ENCODE measurements at regions not wholly inside any gene's neighbourhood (a gene's known extent, or its start where the extent isn't known, plus 50 kb on each side); places are given as distances from the start of the nearest gene placed in this dataset.

DNA sequence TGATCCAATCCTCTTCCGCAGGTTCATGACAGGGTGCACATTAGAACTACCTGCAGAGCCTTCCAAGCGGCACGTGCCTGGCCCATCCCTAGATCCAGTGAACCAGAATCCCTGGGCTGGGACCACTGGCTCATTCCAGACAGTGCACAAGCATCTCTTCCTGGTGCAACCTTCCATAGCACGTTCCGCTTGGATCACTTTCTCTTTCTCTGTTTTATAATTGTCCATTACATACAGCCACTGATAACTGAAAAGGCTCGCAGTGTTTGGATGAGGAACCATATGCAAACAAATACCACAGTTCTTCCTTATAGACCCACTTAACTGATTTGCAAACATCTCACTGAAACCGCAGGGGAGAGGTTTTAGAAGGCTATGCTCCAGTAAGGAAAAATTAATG lies 59.6 kb upstream of the DDR1 start:
- Mint-ChIP-seq H3K27me3 (no peaks in the 10 kb centered on the region), H3K4me3 (no peak overlapping the region), H3K9me3 (no peaks in the 10 kb centered on the region), H3K27ac (peak overlapping the region; percentile 51), H3K4me1 (ENCODE audit: low read depth) (peaks cover 75% of the 10 kb centered on the region), H3K36me3 (ENCODE audit: low read depth) (peaks cover 32% of the 10 kb centered on the region)
- TF ChIP-seq, protein P1, sequence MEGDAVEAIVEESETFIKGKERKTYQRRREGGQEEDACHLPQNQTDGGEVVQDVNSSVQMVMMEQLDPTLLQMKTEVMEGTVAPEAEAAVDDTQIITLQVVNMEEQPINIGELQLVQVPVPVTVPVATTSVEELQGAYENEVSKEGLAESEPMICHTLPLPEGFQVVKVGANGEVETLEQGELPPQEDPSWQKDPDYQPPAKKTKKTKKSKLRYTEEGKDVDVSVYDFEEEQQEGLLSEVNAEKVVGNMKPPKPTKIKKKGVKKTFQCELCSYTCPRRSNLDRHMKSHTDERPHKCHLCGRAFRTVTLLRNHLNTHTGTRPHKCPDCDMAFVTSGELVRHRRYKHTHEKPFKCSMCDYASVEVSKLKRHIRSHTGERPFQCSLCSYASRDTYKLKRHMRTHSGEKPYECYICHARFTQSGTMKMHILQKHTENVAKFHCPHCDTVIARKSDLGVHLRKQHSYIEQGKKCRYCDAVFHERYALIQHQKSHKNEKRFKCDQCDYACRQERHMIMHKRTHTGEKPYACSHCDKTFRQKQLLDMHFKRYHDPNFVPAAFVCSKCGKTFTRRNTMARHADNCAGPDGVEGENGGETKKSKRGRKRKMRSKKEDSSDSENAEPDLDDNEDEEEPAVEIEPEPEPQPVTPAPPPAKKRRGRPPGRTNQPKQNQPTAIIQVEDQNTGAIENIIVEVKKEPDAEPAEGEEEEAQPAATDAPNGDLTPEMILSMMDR (IDR thresholded peaks at IDR 0.05): no peak
- POLR2A ChIA-PET: no interaction called here
- no peak for ATAC-seq (ENCODE audit: poor library complexity)
- no peak overlapping the region for H3K27ac ChIP-seq (ENCODE audit: low read depth in 1 of 2, low read length in 2 of 2)
- DNase-seq: no peak
- H3K4me1 ChIP-seq (ENCODE audit: insufficient read depth, low read length): peaks cover 58% of the 10 kb centered on the region
- H3K9me3 ChIP-seq (ENCODE audit: control insufficient read depth in 1 of 2, insufficient read depth in 1 of 2, low read length in 2 of 2): no peaks in the 10 kb centered on the region
- CTCF ChIA-PET: no interaction called here
- H3K36me3 ChIP-seq (ENCODE audit: insufficient read depth, low read length): peaks cover 34% of the 10 kb centered on the region
- no peaks in the 10 kb centered on the region for H3K27me3 ChIP-seq (ENCODE audit: control insufficient read depth in 1 of 2, insufficient read depth in 2 of 2, low read length in 2 of 2)
- intact Hi-C loops (cut with DNase I, micrococcal nuclease): loop anchor here in 1 of 2 experiments (5.0 kb wide), 2 partner anchors 82 to 147 kb away; partner anchors contain the start of genes FLOT1 and IER3
- H3K4me3 ChIP-seq (ENCODE audit: low read length): no peak overlapping the region

DNA sequence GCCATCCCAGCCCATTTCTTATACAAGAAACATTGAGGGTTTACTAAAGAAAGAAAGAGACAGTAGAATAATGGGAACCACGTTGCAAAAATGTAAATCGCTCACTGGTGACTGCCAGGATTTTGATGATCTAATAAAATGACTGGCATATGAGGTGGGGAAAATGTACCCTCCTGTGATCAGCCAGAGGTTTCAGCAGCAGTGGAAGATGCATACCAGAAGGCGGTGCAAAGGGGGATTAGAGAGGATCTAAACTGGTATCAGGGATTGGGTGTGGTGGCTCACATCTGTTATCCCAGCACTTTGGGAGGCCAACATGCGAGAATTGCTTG lies 60.8 kb upstream of the DDR1 start:
- no peak for ATAC-seq (ENCODE audit: poor library complexity)
- Histone ChIP-seq H3K4me1 (ENCODE audit: insufficient read depth, low read length) (peaks cover 50% of the 10 kb centered on the region), H3K36me3 (ENCODE audit: insufficient read depth, low read length) (peaks cover 34% of the 10 kb centered on the region), H3K27me3 (ENCODE audit: control insufficient read depth in 1 of 2, insufficient read depth in 2 of 2, low read length in 2 of 2) (no peaks in the 10 kb centered on the region), H3K27ac (ENCODE audit: low read depth in 1 of 2, low read length in 2 of 2) (no peak overlapping the region), H3K9me3 (ENCODE audit: control insufficient read depth in 1 of 2, insufficient read depth in 1 of 2, low read length in 2 of 2) (no peaks in the 10 kb centered on the region), H3K4me3 (ENCODE audit: low read length) (no peak overlapping the region)
- intact Hi-C loops (cut with DNase I, micrococcal nuclease): no loop called here
- Mint-ChIP-seq H3K4me1 (ENCODE audit: low read depth) (peaks cover 68% of the 10 kb centered on the region), H3K27me3 (no peaks in the 10 kb centered on the region), H3K36me3 (ENCODE audit: low read depth) (peaks cover 27% of the 10 kb centered on the region), H3K27ac (no peak overlapping the region), H3K4me3 (no peak overlapping the region), H3K9me3 (no peaks in the 10 kb centered on the region)
- ChIA-PET POLR2A (no interaction called here), CTCF (interaction anchor here (1.1 to 2.5 kb wide), 4 partner anchors 30 to 264 kb away, joined by 4 to 9 read pairs (median 6); no protein-coding TSS in a partner anchor)
- DNase-seq: no peak
- TF ChIP-seq, protein P1 (IDR thresholded peaks at IDR 0.05): no peak

DNA sequence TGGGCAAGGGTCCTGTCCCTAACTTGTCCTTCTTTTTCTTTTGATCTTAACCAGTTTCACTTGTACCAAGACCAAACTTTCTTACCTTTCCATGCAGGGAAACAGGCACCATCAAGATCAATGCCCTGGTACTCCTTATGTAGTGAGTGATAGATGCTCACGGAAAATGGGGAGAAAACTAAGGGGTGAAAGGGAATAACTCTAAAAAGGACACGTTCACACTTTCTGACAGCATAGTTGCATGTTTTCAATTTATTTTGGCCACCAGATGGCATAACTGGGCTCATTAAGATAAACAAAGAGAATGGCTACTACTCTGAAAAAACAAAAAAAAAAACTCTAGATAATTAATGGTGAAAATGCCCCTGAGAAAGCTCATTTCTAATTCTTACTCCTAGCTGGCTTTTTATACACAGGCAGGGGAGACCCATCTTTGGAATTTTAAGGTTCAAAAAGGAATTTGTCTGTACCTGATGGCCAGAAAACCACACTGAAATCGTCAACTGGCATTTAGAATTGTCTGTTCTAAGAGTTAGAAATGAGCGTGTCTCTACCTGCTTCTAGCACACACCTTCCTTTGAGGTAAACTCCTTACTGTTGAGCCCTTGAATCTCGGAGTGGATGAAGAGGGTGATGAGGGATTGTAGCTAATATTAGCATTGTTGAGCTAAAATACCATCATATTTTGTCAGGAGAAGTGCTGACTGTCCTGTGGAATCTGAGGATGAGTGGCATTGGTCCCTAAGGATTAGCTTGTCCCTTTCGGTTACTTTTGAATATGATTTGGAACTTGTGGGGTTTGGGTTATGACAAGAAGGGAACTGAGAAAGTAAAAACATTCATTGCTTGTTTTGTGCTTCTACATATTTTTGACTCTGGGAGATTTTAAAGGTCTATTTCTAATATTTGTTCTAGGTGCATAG lies 62.2 kb upstream of the DDR1 start:
- peaks cover 29% of the 10 kb centered on the region for H3K36me3 ChIP-seq (ENCODE audit: insufficient read depth, low read length)
- H3K4me1 ChIP-seq (ENCODE audit: insufficient read depth, low read length): peaks cover 45% of the 10 kb centered on the region
- H3K9me3 ChIP-seq (ENCODE audit: control insufficient read depth in 1 of 2, insufficient read depth in 1 of 2, low read length in 2 of 2): no peaks in the 10 kb centered on the region
- Mint-ChIP-seq H3K27me3 (no peaks in the 10 kb centered on the region), H3K9me3 (no peaks in the 10 kb centered on the region), H3K27ac (peak overlapping the region; percentile 70), H3K4me1 (ENCODE audit: low read depth) (peaks cover 62% of the 10 kb centered on the region), H3K36me3 (ENCODE audit: low read depth) (peaks cover 27% of the 10 kb centered on the region), H3K4me3 (no peak overlapping the region)
- no peak overlapping the region for H3K4me3 ChIP-seq (ENCODE audit: low read length)
- DNase-seq: peak in 4 of 14 experiments; percentile 23 to 69 (median 58)
- intact Hi-C loops (cut with DNase I, micrococcal nuclease): loop anchor here in 1 of 2 experiments (1.0 kb wide), 1 partner anchor 55 kb away; no protein-coding TSS in a partner anchor
- peak; percentile 55 for ATAC-seq (ENCODE audit: poor library complexity)
- H3K27me3 ChIP-seq (ENCODE audit: control insufficient read depth in 1 of 2, insufficient read depth in 2 of 2, low read length in 2 of 2): no peaks in the 10 kb centered on the region
- peak overlapping the region; percentile 25 to 29 for H3K27ac ChIP-seq (ENCODE audit: low read depth in 1 of 2, low read length in 2 of 2)
- TF ChIP-seq, protein P1 (IDR thresholded peaks at IDR 0.05): peak; percentile 64
- ChIA-PET CTCF (interaction anchor here (0.8 to 2.5 kb wide), 9 partner anchors 12 to 265 kb away, joined by 3 to 9 read pairs (median 4); no protein-coding TSS in a partner anchor), POLR2A (interaction anchor here (0.6 to 1.4 kb wide), 8 partner anchors 28 to 336 kb away, joined by 3 to 4 read pairs (median 3); partner anchors contain the start of gene TCF19)
